CD14-positive monocyte (primary cell): ENCODE measurements at regions not wholly inside any gene's neighbourhood (a gene's known extent, or its start where the extent isn't known, plus 50 kb on each side); places are given as distances from the start of the nearest gene placed in this dataset.

Experiments used
- DNase-seq, 3 donors: peaks; one replicate each; pipeline ENCODE4 v3.0.0-alpha.2; 2011 to 2022
- H2AFZ ChIP-seq: 2 replicates; pipeline ENCODE4 v1.6.0; 2012; ENCODE audit warnings: mild to moderate bottlenecking, low read depth, low read length, inconsistent platforms; ENCODE audit not compliant: insufficient read depth, poor library complexity, severe bottlenecking
- H3K27ac ChIP-seq, 2 donors: 1 replicate in 1 of 2; 2 replicates in 1 of 2; pipeline ENCODE4 v1.5.1; 2012 to 2013; ENCODE audit warnings: low read length in 2 of 2, control low read depth in 1 of 2, inconsistent platforms in 1 of 2, low read depth in 1 of 2, mild to moderate bottlenecking in 1 of 2
- H3K27me3 ChIP-seq, 2 donors: one replicate each; pipeline versions ENCODE4 v1.6.0 to v1.6.1; 2011 to 2013; ENCODE audit warnings: low read length in 2 of 2; ENCODE audit not compliant: control insufficient read depth in 2 of 2, insufficient read depth in 2 of 2
- H3K36me3 ChIP-seq, 2 donors: replicated peaks in 1 of 2; 1 replicate in 1 of 2; 2 replicates in 1 of 2; pipeline versions ENCODE4 v1.5.1 to v1.6.1; 2012 to 2013; ENCODE audit warnings: low read length in 2 of 2, control low read depth in 1 of 2, inconsistent platforms in 1 of 2, mild to moderate bottlenecking in 1 of 2; ENCODE audit not compliant: insufficient read depth in 2 of 2, control insufficient read depth in 1 of 2
- H3K4me1 ChIP-seq, 2 donors: 1 replicate in 1 of 2; 2 replicates in 1 of 2; pipeline versions ENCODE4 v1.5.1 to v1.6.1; 2012 to 2013; ENCODE audit warnings: low read length in 2 of 2, control low read depth in 1 of 2, inconsistent platforms in 1 of 2, mild to moderate bottlenecking in 1 of 2, moderate library complexity in 1 of 2; ENCODE audit not compliant: insufficient read depth in 2 of 2, control insufficient read depth in 1 of 2
- H3K4me2 ChIP-seq: replicated peaks from 2 replicates; pipeline ENCODE3; 2012; ENCODE audit warnings: low read length, moderate library complexity, mild to moderate bottlenecking; ENCODE audit not compliant: poor library complexity, severe bottlenecking; ENCODE audit errors: extremely low read depth
- H3K4me3 ChIP-seq, 3 experiments: fragments of 200-600 bp in 1 of 3; sonication (generic) in 1 of 3; replicated peaks in 1 of 3; 1 replicate in 2 of 3; 2 replicates in 1 of 3; pipeline ENCODE4 v1.5.1; 2011 to 2013; ENCODE audit warnings: low read length in 3 of 3, mild to moderate bottlenecking in 3 of 3, control low read depth in 2 of 3, low read depth in 2 of 3, inconsistent platforms in 1 of 3, moderate library complexity in 1 of 3
- H3K79me2 ChIP-seq: 2 replicates; pipeline ENCODE4 v1.6.0; 2012; ENCODE audit warnings: mild to moderate bottlenecking, control low read depth, inconsistent platforms, low read length, moderate library complexity; ENCODE audit not compliant: insufficient read depth
- H3K9ac ChIP-seq: 2 replicates; pipeline ENCODE4 v1.6.0; 2017; ENCODE audit warnings: low read length, mild to moderate bottlenecking; ENCODE audit not compliant: insufficient read depth, poor library complexity, severe bottlenecking
- H3K9me3 ChIP-seq, 2 donors: replicated peaks in 1 of 2; 1 replicate in 1 of 2; 2 replicates in 1 of 2; pipeline versions ENCODE4 v1.5.1 to v1.6.1; 2012 to 2013; ENCODE audit warnings: low read length in 2 of 2, control low read depth in 1 of 2; ENCODE audit not compliant: control insufficient read depth in 1 of 2, insufficient read depth in 1 of 2
- H4K20me1 ChIP-seq: 2 replicates; pipeline ENCODE4 v1.6.0; 2012; ENCODE audit warnings: mild to moderate bottlenecking, low read length, control low read depth, moderate library complexity; ENCODE audit not compliant: insufficient read depth
- H3K27ac Mint-ChIP-seq, 7 donors: one replicate each; pipeline ENCODE4 v1.8.0; 2020; ENCODE audit warnings: mild to moderate bottlenecking in 7 of 7, mixed read lengths in 7 of 7, moderate library complexity in 6 of 7, inconsistent platforms in 2 of 7
- H3K27me3 Mint-ChIP-seq, 3 donors: one replicate each; pipeline ENCODE4 v1.8.0; 2021 to 2022; ENCODE audit warnings: low read depth in 3 of 3, mild to moderate bottlenecking in 3 of 3, mixed read lengths in 3 of 3, moderate library complexity in 3 of 3, inconsistent platforms in 1 of 3
- H3K36me3 Mint-ChIP-seq, 2 donors: one replicate each; pipeline ENCODE4 v1.8.0; 2020; ENCODE audit warnings: mixed read lengths in 2 of 2, inconsistent platforms in 1 of 2, mild to moderate bottlenecking in 1 of 2
- H3K4me1 Mint-ChIP-seq: one replicate; pipeline ENCODE4 v1.8.0; 2020; ENCODE audit warnings: mild to moderate bottlenecking, mixed read lengths
- H3K4me3 Mint-ChIP-seq, 2 donors: one replicate each; pipeline ENCODE4 v1.8.0; 2020; ENCODE audit warnings: mild to moderate bottlenecking in 2 of 2, mixed read lengths in 2 of 2, moderate library complexity in 1 of 2
- H3K9me3 Mint-ChIP-seq, 7 donors: one replicate each; pipeline ENCODE4 v1.8.0; 2020 to 2022; ENCODE audit warnings: mixed read lengths in 7 of 7, mild to moderate bottlenecking in 6 of 7, moderate library complexity in 6 of 7, inconsistent platforms in 2 of 7
- WGBS: methylation state at CpG from one replicate; pipeline ENCODE4 v1.1.5; 2013; ENCODE audit warnings: missing lambda C conversion rate; ENCODE audit not compliant: insufficient coverage; 5-methylcytosine and 5-hydroxymethylcytosine counted together
- intact Hi-C, 2 donors: fragments of 100-400 bp; cut with micrococcal nuclease; formaldehyde crosslinking; loops; one replicate each; pipeline versions ENCODE4 v1.15.0 to v1.15.1; 2023
- TF ChIP-seq, protein P1 (sequence below): fragments of 200-600 bp; IDR thresholded peaks from one replicate; pipeline ENCODE4 v1.8.0; 2022; ENCODE audit warnings: antibody characterized with exemption, mild to moderate bottlenecking

DNA sequence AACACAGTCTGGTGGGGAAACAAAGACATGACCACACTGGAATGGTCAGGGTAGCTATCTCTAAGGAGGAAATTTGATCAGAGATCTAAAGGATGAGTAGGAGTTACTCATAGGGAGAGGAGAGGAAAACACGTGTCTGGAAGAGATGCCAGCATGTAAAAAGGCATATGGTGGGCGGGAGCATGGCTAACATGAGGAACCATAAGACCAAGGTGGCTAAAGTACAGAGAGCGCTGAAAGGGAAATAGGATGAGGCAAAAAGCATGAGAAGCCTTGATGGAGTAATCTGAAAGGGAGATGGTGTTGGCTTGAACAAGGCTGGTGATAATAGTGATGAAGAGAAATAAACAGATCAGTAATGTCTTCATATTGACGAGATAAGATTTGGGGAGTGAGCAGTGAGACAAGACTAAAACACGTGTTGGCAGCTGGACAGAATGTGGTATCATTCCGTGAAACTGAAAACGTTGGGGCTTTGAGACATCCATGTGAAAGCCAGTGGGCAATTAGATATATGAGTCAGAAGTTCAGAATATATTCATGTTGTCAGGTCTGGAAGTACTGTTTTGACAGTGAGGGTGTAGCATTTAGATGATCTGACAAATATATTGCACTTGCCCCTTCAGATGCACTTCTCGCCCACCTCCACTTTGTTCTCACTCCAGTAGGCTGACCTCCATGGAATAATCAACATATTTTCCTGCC lies 209.1 kb upstream of the KCNN2 start:
- intact Hi-C loops = no loop called here
- H3K36me3 Mint-ChIP-seq = no peaks in the 10 kb centered on the region
- no peaks in the 10 kb centered on the region for H3K27me3 Mint-ChIP-seq
- peaks cover 18 to 28% of the 10 kb centered on the region in 2 donors for H3K9me3 ChIP-seq
- H3K4me3 Mint-ChIP-seq = no peak overlapping the region
- H3K4me3 ChIP-seq = no peak overlapping the region
- no peaks in the 10 kb centered on the region for H3K36me3 ChIP-seq
- no peak for DNase-seq
- H3K4me1 ChIP-seq = no peaks in the 10 kb centered on the region
- H3K27me3 ChIP-seq = no peaks in the 10 kb centered on the region
- H3K9ac ChIP-seq = no peak overlapping the region
- no peak overlapping the region for H3K27ac Mint-ChIP-seq
- H3K4me2 ChIP-seq = no peak overlapping the region
- no peak overlapping the region for H2AFZ ChIP-seq
- H3K9me3 Mint-ChIP-seq = peaks cover 10 to 31% (median 17%) of the 10 kb centered on the region in 7 donors
- no peaks in the 10 kb centered on the region for H3K79me2 ChIP-seq
- H4K20me1 ChIP-seq = no peaks in the 10 kb centered on the region
- TF ChIP-seq, protein P1, sequence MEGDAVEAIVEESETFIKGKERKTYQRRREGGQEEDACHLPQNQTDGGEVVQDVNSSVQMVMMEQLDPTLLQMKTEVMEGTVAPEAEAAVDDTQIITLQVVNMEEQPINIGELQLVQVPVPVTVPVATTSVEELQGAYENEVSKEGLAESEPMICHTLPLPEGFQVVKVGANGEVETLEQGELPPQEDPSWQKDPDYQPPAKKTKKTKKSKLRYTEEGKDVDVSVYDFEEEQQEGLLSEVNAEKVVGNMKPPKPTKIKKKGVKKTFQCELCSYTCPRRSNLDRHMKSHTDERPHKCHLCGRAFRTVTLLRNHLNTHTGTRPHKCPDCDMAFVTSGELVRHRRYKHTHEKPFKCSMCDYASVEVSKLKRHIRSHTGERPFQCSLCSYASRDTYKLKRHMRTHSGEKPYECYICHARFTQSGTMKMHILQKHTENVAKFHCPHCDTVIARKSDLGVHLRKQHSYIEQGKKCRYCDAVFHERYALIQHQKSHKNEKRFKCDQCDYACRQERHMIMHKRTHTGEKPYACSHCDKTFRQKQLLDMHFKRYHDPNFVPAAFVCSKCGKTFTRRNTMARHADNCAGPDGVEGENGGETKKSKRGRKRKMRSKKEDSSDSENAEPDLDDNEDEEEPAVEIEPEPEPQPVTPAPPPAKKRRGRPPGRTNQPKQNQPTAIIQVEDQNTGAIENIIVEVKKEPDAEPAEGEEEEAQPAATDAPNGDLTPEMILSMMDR = no peak
- H3K27ac ChIP-seq = no peak overlapping the region
- 85% methylated on average over 8 of the region's 8 CpGs for WGBS
- no peaks in the 10 kb centered on the region for H3K4me1 Mint-ChIP-seq

DNA sequence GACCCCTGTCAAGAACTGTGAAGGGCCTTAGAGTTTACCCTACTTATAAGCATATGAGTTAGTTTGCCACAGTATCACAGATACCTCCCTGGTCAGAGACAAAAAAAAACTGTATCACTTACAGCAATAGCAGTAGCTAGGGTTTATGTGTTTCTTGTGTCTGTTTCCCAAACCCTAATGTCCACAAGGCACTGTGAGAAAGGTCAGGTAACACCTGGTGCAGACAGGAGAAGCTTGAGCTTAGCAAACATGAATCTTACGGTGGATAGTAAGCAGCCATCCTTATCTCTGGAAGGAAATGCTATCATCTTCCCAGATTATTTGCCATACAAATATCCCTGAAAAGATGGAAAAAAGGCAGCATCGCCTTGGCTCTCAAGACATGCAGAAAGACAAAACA lies 208.5 kb upstream of the KCNN2 start:
- H3K36me3 Mint-ChIP-seq = no peaks in the 10 kb centered on the region
- Histone ChIP-seq H3K79me2 (no peaks in the 10 kb centered on the region), H3K9me3 (peaks cover 16 to 28% of the 10 kb centered on the region in 2 donors), H3K4me1 (no peaks in the 10 kb centered on the region), H3K4me2 (no peak overlapping the region), H3K9ac (no peak overlapping the region), H3K27ac (no peak overlapping the region), H3K36me3 (no peaks in the 10 kb centered on the region), H3K27me3 (no peaks in the 10 kb centered on the region), H2AFZ (no peak overlapping the region), H4K20me1 (no peaks in the 10 kb centered on the region), H3K4me3 (no peak overlapping the region)
- H3K4me3 Mint-ChIP-seq = no peak overlapping the region
- no peak for DNase-seq
- no CpG with 5 or more reads among the region's 2 CpGs for WGBS
- intact Hi-C loops = no loop called here
- H3K9me3 Mint-ChIP-seq = peaks cover 8 to 29% (median 16%) of the 10 kb centered on the region in 7 donors
- H3K4me1 Mint-ChIP-seq = no peaks in the 10 kb centered on the region
- H3K27me3 Mint-ChIP-seq = no peaks in the 10 kb centered on the region
- H3K27ac Mint-ChIP-seq = no peak overlapping the region
- TF ChIP-seq, protein P1 = no peak
